NCI-H524 treated with DMSO at 0.1 percent for 48 hours (cell line): ENCODE measurements at regions not wholly inside any gene's neighbourhood (a gene's known extent, or its start where the extent isn't known, plus 50 kb on each side); places are given as distances from the start of the nearest gene placed in this dataset.
A peak's percentile ranks its signal among the peaks of the same experiment; 100 is the strongest.
"Not testable (repeated sequence)": the region's sequence is repeated elsewhere in the genome, so short reads cannot be mapped to it uniquely, and the experiment has no call there.

Experiments used
- DNase-seq: peaks from one replicate; lab custom pipeline; 2025; lab: John Stamatoyannopoulos, UW

DNA sequence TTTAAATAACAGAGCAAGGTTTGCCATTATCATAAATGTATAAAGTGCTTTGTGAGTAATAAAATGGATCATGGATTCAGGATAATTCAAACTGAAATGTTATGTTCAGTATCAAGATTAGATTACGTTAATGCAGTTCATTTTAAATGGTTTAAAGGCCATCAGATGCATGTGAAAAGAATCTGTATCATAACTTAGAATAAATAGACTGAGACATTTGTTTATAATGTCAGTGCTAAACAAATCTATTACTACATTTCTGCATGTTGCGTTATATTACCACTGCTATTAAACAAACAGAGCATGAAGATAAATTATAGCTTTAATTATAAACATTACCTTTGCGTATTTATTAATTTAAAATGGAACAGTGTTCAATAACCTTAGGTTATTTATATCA lies 160.2 kb downstream of the TOX3 start:
- DNase-seq = no peak

DNA sequence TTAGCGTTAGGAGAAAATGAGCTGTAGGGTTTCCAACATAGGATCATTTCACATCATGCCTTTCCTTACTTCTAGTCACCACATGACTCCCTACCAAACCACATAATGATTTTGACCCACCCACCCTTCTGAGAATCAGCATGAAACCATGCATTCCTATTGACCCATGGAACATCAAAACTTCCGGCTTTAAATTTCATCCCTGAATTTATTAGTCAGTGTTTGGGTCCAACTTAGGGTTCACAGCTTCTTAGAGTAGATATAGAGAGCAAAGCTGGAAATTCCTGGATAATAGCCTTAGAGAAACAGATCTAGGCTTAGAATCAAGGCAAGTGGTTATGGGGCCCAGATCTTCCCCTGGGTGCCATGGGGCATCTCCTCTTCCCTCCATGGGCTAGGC lies 162.6 kb downstream of the TOX3 start:
- DNase-seq = no peak

DNA sequence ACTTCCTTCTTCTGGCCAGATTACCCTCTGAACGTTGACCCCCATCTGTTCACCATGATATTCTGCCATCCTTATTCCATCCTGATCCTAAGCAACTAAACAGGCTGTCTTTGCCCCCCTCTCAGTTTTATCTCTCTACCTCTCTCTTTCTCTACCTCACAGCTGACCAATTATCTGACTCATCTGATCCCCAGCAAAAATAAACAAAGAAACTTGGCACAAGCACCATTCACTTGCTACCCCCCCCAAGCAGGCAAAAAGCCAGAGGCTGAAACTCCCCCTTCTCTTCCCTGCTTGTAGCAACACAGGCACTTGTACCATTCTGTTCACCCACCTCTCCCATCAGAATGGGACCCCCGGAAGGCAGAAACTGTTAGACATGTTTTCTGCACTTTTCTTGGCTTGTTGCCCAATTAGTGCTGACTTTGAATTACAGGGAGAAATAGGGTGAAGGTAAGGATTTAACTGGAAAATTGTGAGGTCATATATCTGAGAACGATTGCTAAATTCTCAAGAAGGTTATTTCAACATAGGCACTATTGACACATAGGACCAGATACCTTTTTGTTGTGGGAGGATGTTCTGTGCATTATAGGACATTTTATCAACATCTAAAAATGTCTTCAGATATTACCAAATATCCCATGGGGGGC lies 163.2 kb downstream of the TOX3 start:
- peak; percentile 9 for DNase-seq

DNA sequence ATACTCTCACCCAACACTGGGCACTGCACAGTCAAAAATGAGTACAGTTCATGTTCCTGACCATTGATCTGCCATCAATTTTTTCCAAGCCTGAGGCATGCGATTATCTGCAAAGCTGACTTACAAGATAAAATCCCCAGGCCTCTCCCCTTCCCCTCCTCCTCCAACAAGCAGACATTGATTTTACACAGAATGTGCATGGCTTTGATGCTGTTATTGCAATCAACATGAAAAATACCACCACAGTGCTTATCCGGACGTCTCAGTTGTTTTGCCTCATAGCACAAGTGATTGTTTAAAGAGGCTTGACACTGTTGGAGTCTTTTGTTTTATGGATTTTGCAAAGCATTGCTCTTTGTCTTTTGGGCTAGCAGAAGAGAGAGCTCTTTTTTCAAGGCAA lies 163.8 kb downstream of the TOX3 start:
- no peak for DNase-seq

DNA sequence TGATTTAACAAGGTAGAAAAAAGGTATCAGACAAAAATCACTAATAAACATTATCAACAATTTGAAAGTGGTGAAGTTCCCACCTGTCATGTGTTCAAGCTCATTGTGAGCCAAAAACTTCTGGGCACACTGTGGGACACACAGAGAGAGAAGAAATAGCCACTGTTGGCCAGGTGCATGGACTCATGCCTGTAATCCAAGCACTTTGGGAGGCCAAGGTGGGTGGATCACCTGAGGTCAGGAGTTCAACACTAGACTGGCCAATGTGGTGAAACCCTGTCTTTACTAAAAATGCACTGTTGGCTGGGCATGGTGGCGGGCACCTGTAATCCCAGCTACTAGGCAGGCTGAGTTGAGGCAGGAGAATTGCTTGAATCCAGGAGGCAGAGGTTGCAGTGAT lies 167.4 kb downstream of the TOX3 start:
- DNase-seq = no peak

DNA sequence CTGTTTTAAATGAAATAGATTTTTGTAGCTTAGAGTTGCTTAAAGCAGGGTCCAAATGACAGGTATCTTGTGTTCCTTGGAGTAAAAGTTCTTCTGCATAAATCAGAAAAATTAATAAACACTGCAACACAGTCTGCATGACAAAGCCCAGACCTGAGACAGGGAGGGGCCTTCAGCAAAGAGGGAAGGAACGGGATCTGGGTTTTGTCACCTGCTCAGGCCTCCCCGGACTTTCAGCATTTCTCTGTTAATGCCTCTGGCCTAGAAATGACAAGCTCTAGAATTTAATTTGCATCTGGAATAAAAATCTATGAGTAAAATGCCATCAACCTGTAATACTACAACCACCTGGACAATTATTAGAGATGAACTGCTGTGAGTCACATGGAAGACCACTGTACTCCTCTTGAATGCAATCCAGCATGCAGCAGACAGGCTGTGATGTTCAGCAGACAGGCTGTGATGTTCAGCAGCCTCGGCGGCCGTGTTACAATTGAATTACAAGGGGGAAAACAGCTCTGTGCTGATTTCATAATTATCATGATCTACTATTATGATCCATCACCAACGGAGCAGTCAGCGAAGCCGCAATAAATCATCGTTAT lies 170.2 kb downstream of the TOX3 start:
- no peak for DNase-seq

DNA sequence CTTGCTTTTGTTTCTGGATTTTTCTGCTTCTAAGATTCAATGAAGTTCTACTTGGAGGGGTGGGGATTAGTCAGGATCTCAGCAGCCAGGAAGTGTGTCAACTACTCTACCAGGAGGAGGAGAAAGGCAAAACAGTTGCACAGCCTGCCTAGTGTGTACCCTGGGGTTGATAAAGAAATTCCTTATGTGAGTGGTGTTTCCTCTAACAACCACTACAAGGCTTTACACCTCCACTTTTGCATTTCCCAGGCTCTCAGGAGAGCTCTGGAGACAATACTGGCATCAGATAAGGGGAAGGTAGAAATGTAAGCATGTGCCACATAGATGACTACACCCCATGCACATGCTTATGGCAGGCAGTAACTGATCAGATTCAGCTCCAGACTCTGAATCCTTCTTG lies 174.6 kb downstream of the TOX3 start:
- DNase-seq = no peak

DNA sequence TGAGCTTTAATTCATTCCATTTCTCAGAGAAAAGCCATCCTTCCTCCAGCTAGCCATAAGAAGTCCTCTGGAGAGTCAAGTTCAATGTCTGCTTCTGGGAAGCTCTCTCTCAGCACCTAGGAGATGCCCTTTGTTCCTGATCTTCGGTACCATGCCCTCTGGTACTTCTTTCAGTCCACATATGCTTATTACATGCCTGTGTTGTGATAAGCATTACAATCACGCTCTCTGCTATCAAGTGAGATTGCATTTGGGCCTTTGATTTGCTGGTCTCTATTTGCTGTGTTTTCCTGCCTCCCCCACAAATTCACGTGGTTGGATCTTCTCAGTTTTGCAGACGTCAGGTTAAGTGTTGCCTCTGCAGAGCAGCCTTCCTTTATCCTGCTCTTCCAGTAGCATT lies 178.1 kb downstream of the TOX3 start:
- no peak for DNase-seq

DNA sequence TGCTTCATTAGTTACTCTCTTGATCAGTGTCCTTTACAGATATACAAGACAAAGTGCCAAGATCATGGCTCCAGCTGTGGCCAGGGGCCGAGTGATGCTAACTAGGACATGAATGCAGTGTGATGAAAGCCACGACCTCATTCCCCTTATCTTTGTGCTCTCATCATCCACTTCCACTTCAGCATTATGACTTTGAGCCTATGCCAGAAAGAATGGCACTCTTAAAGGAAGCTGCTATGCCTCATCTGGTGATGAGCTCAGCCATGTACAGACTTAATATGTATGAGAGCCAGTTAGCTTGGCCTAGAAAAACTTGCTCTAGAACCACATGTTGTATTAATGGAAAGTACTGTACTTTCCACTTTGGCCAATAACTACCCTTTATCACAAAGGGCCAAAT lies 179.1 kb downstream of the TOX3 start:
- DNase-seq = no peak

DNA sequence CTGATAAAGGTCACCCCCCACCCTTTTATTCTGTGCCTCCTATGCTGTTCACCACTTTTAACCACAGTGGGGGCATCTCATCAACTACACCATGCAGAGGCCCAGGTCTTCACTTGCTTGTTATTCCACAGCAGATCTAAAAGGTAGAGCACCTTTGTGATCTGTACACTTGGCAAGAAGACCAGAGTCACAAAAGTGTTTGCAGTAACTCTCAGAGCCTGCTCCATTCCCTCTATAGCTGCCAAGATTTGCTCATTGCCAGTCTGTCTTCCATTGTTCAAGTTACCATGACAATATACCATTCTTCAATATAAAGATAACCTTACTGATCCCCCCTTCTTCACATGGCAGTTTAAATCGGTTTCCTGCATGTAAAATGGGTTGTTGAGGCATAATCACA lies 180.0 kb downstream of the TOX3 start:
- no peak for DNase-seq

DNA sequence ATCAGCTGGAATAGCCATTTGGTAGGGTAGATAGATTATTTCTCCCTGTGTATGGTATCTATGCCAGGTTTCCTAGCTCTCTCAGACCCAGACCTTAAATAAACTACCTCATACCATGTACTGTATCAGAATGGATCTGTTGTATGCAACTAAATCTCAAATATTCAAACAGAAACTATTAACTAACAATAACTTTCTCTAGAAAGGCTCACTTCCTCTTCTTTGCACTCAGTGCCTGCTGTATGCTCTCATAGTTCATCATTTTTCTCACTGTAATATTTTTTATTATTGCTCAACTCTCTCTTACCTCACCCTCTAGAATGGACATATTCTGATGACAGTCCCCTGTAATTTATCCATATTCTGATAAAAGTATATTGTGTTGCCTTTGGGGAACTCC lies 182.4 kb downstream of the TOX3 start:
- no peak for DNase-seq

DNA sequence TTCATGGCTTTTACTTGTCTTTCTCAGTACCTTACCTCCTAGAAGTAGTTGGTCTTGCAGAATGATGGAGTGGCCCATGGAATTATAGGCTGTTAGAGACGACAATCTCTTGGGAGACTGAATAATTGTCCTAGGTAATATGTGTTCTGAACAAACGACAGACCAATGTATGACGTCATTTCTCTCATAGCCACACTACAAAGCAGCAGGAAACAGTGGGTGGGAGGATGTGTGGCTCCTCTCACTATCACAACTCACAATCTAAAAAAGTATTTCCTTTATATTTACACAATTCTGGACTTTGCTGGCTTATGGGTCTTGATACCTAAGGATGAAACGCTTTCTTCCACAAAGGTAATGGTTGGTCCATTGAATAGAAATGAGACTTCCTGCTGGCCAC lies 183.9 kb downstream of the TOX3 start:
- no peak for DNase-seq

DNA sequence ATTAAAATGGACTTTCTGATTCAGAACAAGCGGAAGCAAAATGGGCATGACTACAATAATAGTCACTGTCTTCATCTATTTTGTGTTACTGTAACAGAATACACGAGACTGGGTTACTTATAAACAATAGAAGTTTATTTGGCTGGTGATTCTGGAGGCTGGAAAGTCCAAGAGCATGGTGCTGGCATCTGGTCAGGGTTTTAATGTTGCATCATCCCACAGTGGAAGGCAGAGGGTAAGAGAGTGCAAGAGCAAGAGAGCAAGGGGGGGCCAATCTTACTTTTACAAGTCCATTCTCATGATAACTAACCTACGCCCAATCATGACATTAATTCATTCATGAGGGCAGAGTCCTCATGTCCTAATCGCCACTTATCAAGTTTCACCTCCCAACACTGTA lies 189.2 kb downstream of the TOX3 start:
- DNase-seq = no peak

DNA sequence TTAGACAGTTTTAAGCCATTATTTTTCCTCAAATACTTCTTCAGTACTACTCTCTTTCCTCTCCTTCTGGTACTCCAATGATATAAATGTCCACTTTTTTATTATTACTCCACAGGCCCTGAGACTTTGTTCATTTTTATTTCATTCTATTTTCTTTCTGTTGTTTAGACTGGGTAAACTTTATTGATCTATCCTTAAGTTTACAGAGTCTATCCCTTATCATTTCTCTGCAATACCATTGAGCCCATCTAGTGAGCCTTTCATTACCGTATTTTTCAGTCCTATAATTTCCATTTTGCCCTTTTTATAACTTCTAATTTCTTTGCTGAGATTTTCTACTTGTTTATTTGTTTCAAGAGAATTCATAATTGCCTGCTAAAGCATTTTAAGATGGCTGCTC lies 193.7 kb downstream of the TOX3 start:
- DNase-seq = no peak

DNA sequence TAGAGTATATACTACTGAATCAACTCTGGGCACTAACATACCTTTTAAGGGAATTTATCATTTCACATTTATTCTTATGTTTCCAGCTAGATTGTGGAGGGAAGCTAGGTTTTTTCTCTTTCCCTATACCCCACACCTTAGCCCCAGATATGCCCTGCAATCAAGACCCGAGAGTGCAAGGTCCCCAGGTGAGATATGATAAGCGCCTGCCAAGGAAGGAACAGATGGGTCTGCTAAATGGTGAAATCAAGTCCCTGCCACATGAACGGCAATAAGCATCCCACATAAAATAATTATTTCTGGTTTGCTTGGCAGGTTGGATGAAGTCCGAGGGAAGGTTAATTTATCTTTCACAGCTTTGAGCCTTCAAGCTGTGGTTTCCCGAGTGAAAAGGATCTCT lies 195.5 kb downstream of the TOX3 start:
- no peak for DNase-seq

DNA sequence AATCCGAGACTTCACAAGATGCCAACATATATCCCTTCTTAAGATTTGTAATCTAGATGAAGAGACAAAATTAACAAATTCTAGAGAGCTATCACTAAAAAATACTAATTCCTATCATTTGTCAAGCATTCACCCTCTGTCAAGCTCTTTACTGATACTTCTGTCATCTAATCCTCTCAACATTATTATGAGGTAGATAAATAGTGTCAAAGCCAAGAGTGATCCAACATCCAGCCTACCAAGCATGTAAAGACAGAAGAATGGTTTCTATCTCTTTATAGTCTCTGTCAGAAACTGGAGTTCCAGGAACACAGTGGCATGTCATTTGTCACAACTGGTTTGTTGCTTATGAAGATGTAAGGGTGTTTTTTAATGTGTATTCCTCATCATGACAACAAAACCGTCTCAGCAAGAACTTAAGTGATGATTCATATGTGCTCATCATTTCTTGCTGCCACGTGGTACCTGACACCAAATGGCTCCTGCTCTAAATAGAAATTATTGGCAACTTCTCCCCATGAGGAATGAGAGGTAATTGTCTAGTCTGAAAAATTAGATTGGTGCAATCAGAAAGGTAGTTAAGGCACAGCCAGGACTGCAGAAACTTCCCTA lies 196.8 kb downstream of the TOX3 start:
- no peak for DNase-seq

DNA sequence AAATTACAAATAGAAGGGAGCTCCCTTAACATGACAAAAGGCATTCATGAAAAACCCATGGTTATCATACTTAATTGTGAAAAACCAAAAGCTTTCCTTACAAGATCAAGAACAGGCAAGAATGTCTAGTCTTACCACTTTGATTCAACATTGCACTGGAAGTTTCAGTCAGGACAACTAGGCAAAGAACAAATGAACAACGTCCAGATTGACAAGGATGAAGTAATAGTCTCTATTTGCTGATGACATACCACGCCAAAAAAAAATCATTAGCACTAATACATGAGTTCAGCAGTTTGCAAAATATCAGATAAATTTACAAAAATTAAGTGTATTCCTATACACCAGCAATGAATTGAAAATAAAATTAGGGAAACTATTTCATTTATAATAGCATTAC lies 200.2 kb downstream of the TOX3 start:
- no peak for DNase-seq

DNA sequence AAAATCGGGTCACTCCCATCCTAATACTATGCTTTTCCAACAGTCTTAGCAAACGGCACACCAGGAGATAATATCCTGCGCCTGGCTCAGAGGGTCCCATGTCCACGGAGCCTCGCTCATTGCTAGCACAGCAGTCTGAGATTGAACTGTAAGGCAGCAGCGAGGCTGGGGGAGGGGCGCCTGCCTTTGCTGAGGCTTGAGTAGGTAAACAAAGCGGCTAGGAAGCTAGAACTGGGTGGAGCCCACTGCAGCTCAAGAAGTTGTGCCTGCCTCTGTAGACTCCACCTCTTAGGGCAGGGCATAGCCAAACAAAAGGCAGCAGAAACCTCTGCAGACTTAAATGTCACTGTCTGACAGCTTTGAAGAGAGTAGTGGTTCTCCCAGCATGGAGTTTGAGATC lies 213.3 kb downstream of the TOX3 start:
- DNase-seq = not testable (repeated sequence)

DNA sequence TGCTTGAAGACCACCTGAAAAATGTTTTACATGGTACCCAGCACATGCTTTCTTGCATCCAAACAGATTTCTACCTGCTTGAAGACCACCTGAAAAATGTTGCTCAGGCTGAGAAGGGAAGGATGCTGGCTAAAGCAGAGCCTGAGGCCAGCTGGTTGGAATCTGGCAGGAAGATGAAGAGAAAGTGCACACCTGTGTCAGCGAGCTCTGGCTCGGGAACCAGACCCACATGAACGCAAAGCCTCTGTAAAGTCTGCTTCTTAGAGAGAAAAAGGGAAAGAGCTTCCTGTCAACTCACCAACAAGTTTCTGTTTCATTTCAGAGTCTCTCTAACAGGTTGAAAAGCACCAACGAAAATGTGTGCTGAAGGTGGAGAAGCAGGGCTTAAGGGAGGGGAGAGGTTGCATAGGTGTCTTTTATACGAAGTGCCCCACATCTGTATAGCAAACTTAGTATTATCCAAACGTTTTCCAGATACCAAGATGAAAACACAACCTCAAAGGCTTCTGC lies 226.0 kb downstream of the TOX3 start:
- no peak for DNase-seq

DNA sequence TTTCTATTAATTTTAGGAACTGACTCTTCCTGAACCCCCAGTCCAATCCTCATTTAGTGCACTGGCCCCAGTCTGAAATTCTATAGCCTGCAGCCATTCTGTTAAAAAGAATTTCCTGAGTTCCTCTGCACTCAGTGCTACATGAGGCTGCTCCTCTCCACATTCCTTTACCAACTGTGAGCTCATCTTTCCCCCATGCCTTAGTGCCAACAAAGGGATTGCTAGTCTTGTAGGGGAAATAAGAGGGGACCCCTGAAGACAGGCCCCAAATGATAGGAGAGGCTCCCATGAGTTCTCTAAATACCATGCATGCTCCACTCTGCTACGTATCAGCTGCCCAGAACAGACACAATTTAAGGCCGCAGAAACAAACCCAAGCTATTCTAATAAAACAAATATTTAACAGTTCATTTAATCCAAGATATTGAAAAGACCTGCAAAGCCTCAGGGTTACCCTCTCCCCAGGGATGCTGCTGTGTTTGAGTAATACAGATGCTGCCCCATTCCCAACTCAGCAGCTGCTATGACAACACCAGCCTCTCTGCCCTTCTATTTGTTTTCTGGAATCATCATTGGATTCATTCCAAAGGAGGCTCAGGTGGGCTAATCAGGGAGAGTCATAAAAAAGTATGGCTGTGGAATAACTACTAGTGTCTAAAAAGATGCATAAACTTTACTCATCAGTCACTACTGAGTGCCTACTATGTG lies 228.5 kb downstream of the TOX3 start:
- DNase-seq = no peak

DNA sequence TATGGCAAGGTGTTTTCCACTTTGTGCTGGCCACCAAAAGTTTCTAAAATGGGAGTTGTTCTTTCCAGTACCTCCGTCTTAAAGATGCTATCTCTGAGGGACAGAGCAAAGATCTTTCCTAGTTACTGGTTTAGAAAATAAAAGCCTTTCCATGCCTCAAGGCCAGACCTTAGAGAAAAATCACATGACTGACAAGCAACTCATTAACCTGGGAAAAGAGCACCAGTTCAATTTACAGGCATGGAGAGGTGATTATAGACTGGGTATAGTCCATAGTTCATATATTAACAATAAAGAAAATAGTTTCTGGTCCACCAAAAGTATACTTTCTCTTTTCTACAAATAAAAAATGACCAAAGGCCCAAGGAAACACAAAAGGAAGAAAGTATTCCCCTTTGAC lies 230.7 kb downstream of the TOX3 start:
- no peak for DNase-seq

DNA sequence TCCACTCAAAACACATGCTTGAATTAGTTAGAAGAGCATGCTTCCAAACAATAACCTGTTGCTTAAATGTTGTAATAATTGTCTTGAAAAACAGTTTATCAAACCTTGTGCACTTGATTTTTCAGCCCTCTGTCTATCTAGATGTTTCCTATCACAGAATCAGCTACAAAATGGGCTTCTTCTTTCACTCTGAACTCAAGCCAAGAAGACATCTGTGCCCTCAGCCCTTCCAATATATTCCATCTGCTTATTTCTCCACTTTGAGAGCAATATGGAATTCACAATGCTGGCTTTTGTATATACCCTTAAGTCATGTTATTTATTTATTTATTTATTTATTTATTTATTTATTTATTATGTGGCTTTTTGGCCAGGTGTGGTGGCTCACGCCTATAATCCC lies 234.2 kb downstream of the TOX3 start:
- DNase-seq = peak; percentile 68
